NOMO-1 treated with DMSO at 0.1 percent for 48 hours (cell line): ENCODE measurements at regions not wholly inside any gene's neighbourhood (a gene's known extent, or its start where the extent isn't known, plus 50 kb on each side); places are given as distances from the start of the nearest gene placed in this dataset.

Source experiments
- DNase-seq: peaks from one replicate; lab custom pipeline; 2025; ENCODE audit not compliant: unreplicated experiment; lab: John Stamatoyannopoulos, UW

GRCh38 chr5:145221416-145221815, 613.7 kb downstream of the PRELID2 start:
- no peak for DNase-seq

GRCh38 chr5:145220481-145220880, 614.7 kb downstream of the PRELID2 start:
- DNase-seq: no peak

GRCh38 chr5:145218982-145219381, 616.2 kb downstream of the PRELID2 start:
- no peak for DNase-seq

- no peak for DNase-seq
Measured at GRCh38 chr5:145218019-145218418, 617.1 kb downstream of the PRELID2 start.

- DNase-seq: no peak
Measured at GRCh38 chr5:145210020-145210419, 625.1 kb downstream of the PRELID2 start.

- no peak for DNase-seq
Measured at GRCh38 chr5:145205546-145205945, 629.6 kb downstream of the PRELID2 start.

- DNase-seq: no peak
Measured at GRCh38 chr5:145204743-145205142, 630.4 kb downstream of the PRELID2 start.

GRCh38 chr5:145203193-145203592, 631.9 kb downstream of the PRELID2 start:
- DNase-seq: no peak

- DNase-seq: no peak
Measured at GRCh38 chr5:145198525-145199260, 636.4 kb downstream of the PRELID2 start.

- DNase-seq: no peak
Measured at GRCh38 chr5:145189746-145190145, 645.4 kb downstream of the PRELID2 start.

- DNase-seq: no peak
Measured at GRCh38 chr5:145180371-145180770, 654.8 kb downstream of the PRELID2 start.

GRCh38 chr5:145178641-145179523, 656.3 kb downstream of the PRELID2 start:
- DNase-seq: no peak

- DNase-seq: no peak
Measured at GRCh38 chr5:145176041-145176440, 659.1 kb downstream of the PRELID2 start.

GRCh38 chr5:145166110-145166509, 669.0 kb downstream of the PRELID2 start:
- no peak for DNase-seq

- DNase-seq: no peak
Measured at GRCh38 chr5:145163876-145164275, 671.3 kb downstream of the PRELID2 start.

- DNase-seq: no peak
Measured at GRCh38 chr5:145162626-145163025, 672.5 kb downstream of the PRELID2 start.

GRCh38 chr5:145161391-145161790, 673.8 kb downstream of the PRELID2 start:
- DNase-seq: no peak

GRCh38 chr5:145160679-145161078, 674.5 kb downstream of the PRELID2 start:
- no peak for DNase-seq

- DNase-seq: no peak
Measured at GRCh38 chr5:145158730-145159129, 676.4 kb downstream of the PRELID2 start.

GRCh38 chr5:145157841-145158240, 677.3 kb downstream of the PRELID2 start:
- DNase-seq: no peak

- DNase-seq: no peak
Measured at GRCh38 chr5:145141534-145141933, 693.6 kb downstream of the PRELID2 start.

- DNase-seq: no peak
Measured at GRCh38 chr5:145130996-145131395, 704.1 kb downstream of the PRELID2 start.
